HG03460 (cell line): ENCODE measurements at regions not wholly inside any gene's neighbourhood (a gene's known extent, or its start where the extent isn't known, plus 50 kb on each side); places are given as distances from the start of the nearest gene placed in this dataset.
"Not testable (repeated sequence)": the region's sequence is repeated elsewhere in the genome, so short reads cannot be mapped to it uniquely, and the experiment has no call there.

Source experiments
- ATAC-seq: cut with Tn5 transposase; IDR thresholded peaks from one replicate; pipeline ENCODE4 v1.9.1; 2021; ENCODE audit not compliant: unreplicated experiment

DNA sequence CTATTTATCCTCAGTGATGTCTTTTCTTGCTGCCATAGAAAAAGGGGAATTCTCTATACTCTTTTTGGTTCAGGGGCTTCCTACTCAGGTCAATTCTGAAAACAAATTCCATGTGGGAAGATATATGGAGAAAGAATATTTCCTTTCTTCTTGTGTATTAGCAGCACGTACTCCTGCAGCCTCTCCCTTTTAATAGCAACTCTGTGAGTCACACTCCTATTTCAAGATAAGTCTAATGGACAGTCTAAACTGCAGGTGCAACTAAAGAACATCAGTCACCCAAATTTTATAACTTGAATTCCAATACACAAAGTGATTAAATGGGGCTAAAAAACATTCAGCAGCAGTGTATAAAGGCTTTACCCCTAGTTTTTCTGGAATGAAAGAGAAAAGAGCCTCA lies 942.2 kb downstream of the CNTNAP5 start:
- no peak for ATAC-seq

DNA sequence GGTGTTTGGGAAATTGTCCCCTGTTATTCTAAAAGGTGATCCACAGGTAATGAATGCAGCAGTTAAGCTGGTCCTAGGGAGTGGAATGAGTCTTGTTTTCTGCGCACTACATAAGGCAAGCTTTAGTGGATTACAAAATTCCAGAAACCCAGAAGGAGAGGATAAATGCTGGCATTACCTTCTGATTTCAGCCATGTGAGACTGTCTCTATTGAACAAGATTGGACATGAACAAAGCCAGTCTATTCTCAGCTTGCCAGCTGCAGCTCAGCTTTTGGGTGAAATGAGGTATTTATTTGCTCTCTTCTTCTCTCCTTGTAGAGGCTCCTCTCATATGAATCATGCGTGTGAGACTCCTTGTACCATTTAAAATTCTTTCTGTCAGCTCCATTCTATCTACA lies 944.9 kb downstream of the CNTNAP5 start:
- no peak for ATAC-seq

DNA sequence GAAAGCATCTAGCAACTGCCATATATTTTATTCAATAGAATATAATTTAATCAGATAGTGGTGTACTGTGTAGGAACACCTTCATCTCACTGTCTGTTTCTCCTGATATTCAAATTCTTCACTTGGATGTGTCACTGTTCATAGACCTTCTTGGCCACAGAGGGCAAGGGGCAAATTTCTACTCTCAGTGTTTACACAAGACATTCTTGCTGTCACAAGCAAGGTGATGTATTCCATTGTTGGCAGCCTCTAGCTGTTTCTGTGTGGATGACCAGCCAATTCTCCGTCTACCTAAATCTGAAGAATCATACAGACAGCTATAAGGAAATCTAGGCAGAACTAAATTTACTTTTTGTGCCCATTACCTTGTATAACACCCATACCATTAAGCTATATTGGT lies 948.3 kb downstream of the CNTNAP5 start:
- no peak for ATAC-seq

DNA sequence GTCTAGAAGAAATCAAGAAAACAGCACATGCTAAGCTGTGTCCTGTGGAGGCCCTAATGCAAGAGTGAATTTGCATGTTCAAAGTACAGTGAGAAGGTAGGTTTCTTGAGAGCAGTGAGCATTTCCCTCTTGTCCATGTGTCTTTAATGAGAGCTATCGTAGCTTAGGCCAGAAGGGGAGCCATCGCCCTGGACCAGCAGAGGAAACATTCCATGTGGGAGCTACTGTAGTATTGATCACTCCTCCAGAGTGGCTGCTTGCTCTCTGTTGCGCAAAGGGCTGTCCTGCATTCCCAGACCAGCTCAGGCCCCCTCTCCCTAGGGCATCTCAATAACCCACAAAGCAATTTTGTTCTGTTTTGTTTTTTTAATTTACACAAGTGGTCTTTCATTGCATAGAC lies 950.1 kb downstream of the CNTNAP5 start:
- no peak for ATAC-seq

DNA sequence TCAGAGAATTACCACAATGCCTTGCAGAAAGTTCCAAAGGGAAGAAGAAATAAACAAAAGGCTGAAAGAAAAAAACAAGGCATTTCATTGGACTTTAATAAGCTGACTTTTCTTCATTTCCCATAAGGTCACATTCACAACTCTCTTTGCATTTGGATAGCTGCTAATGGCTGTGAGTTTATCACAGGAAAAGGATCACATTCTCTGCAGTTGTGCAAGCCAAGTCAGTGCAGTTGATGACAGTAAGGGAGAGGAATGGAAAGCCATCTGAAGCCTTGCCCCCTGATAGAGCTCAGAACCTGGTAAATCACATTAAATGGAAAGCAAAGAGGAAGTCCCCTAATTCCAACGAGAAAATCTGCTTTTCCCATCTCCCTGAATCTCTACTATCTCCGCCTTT lies 950.6 kb downstream of the CNTNAP5 start:
- no peak for ATAC-seq

DNA sequence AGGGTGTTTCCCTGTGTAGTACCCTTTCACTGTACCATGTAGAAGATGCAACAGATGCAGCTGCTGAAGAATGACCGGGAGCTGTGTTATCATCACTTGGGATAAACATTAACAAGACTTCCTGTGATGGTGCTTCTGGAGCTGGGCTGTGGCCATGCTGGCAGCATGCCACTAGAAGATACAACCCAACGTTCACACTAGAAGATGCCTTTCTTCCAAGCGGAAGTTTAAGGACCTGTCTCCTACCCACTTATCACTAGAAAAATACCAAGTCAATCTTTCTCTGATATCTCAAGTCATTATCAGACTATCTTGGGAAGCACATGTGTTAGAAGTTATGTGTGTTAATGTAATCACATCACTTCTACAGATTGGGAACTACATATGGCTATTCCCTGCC lies 953.5 kb downstream of the CNTNAP5 start:
- ATAC-seq, result no peak

DNA sequence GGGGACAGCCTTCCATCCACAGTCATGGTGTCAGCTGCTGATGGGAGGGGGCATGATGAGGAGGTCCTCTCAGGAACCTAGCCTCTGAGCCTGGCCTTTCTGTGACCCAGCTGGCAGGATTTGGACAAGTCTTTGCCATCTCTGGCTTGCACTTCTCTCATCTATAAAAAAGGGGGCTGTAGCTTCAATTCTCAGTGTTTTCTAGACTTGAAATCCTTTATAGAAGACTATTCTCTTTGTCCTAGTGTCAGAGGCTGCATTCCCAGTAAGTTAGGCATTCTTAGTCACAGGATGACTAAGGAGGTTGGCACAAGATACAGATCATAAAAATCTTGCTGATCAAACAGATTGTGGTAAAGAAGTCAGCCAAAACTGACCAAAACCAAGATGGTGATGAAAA lies 958.5 kb downstream of the CNTNAP5 start:
- ATAC-seq, result no peak

DNA sequence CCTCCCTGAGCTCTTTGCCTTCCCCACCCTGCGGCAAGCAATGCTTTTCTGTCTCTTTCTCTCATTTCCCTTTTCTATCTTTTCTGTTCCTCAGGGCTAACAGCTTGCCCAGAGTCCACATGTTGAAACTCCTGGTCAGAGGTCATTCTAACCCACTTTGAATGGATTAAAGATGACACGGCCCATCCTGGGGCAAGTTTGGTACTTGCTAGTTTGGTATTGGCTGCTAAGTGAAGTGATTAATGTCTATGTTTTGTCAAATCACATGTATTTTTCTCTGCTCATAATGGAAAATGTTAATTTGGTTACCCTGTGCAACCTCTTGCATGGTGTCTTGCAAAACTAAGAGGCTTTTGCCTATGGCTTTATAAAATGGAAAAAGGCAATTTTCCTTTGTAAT lies 960.2 kb downstream of the CNTNAP5 start:
- ATAC-seq, result no peak

DNA sequence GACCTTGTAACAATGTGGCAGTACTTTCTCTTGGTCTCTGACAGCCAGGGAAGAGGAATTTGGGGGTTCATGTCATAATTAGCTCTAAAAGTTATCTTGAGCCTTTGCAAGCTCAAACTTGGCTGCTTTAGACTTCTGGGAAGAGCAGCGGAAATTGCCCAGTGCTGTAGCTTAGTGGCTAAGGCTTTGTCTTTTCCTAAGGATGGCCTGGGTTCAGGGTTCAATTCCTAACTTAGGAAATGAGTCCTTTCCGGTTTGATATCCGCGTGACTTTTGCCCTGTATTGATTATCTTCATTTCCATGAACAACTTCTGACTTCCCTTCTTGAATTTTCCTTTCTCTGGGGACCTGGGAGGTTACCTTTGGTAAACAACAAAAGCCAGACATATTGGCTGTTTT lies 961.0 kb downstream of the CNTNAP5 start:
- ATAC-seq, result no peak

DNA sequence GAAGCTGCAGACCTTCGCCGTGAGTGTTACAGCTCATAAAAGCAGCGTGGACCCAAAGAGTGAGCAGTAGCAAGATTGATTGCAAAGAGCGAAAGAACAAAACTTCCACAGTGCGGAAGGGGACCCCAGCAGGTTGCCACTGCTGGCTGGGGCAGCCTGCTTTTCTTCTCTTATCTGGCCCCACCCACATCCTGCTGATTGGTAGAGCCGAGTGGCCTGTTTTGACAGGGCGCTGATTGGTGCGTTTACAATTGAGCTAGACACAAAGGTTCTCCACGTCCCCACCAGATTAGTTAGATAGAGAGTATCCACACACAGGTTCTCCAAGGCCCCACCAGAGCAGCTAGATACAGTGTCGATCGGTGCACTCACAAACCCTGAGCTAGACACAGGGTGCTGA lies 961.8 kb downstream of the CNTNAP5 start:
- ATAC-seq, result not testable (repeated sequence)

DNA sequence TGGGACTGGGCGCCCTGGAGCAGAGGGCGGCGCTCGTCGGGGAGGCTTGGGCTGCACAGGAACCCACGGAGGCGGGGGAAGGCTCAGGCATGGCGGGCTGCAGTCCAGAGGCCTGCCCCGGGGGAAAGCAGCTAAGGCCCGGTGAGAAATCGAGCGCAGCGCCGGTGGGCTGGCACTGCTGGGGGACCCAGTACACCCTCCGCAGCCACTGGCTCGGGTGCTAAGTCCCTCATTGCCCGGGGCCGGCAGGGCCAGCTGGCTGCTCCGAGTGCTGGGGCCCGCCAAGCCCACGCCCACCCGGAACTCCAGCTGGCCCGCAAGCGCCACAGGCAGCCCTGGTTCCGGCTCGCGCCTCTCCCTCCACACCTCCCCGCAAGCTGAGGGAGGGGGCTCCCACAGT lies 962.3 kb downstream of the CNTNAP5 start:
- not testable (repeated sequence) for ATAC-seq

DNA sequence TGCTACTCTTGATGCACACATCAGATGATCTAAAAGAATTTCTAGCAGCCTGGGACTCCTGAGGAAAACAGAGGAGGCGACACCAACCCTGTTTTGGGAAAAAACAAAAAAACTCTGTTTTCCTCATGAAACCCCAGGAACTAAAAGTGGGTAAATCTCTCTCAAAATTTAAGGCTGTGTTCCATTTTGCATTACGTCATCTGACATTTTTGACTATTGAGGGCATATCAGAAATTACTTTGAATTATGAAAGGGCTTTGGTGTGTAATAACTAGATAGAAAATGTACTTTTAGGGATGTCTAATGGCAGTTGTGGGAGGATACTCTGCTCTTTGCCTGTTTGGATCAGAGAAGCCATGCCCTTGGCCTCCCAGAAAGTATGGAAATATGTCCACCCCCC lies 963.0 kb downstream of the CNTNAP5 start:
- no peak for ATAC-seq

DNA sequence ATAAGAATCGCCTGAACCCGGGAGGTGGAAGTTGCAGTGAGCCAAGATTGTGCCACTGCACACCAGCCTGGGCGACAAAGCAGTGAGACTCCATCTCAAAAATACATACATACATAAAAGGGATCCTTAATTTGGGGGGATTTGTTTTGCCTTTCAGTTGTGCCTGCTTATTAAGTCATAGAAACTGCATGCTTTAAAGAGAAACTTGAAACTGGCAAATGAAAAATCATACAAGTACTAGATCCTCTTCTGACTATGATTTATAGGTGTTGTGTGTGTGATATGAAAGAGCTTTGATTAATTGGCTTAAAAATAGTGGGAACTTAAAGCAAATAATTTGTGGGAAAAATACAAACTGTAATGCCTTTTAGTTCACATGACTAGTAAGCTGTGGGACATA lies 963.7 kb downstream of the CNTNAP5 start:
- ATAC-seq, result no peak

DNA sequence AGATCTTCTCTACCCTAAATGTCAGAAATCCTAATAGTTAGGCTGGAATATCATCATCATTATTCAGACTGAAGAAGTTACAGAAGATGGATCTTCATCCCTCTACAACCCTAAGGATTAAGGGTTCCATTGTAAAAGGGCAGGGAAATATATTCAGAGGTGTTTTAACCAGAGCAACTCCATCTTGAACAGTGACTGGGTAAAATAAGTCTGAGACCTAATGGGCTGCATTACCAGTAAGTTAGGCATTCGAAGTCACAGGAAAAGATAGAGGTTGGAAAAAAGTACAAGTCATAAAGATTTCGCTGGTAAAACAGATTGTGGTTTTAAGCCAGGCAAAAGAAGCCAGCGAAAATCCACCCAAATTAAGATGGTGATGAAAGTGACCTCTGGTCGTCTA lies 968.7 kb downstream of the CNTNAP5 start:
- no peak for ATAC-seq

DNA sequence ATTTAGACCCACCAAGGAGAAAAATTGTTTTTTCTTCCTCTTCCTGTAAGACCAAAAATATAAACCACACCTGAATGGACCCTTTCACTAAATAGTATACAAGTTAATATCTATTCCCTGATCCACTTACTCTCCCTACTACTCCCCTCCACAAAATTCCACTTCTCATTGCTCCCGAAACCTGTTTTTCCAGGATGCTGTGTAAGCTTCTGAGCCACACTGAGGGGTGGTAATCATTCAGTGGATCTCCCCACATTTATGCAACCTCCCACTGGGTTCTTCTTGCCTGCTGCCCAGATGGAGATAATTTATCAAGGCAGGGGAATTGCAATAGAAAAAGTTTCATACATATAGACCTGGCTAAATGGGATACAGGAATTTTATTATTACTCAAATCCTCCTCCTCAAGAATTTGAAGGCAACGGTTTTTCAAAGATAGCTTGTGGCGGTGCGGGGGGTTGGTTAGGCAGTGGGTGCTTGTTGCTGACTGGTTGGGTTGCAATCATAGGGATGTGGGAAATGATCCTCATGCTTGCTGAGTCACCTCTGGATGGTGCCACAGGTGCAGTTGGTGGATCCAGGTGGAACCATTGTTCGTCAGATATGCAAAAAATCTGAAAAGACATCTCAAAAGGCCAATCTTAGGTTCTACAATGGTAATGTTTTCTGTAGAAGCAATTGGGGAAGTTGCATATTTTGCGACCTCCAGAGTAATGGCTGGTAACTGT lies 970.3 kb downstream of the CNTNAP5 start:
- no peak for ATAC-seq

DNA sequence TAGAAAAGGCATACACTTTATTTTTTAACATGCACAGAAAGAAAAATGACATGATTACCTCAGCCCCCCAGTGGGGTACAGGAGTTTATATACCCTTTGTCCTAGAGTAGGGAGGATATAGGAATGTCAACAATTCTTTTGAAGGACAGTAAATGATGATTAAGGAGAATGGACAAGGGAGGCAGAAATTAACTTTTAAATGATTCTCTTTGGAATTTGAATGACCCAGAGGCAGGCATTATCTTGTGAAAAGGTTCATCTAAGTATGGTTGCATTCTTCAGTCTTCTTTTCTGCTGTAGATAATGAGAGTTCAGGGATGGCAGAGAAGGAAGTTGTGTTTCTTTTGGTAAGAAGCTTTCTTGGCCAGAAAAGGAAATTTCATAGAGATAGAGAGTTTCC lies 971.3 kb downstream of the CNTNAP5 start:
- no peak for ATAC-seq

DNA sequence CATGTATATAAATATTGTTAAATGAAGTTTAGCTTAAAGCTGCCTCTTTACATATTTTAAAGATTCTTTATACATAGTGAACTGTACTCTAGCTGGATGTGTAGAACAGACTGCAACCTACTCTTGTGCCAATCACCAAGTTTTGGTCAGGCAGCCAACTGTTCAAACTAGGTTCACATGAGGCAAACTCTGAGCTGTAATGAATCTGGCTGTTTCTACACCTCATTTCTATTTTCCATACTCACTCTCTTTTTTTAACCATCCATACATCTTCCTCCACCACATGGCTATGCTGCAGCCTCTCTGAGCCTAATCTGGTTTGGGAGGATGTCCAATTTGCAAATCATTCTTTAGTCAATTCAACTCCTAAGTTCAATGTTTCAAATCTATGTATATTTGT lies 974.8 kb downstream of the CNTNAP5 start:
- no peak for ATAC-seq

DNA sequence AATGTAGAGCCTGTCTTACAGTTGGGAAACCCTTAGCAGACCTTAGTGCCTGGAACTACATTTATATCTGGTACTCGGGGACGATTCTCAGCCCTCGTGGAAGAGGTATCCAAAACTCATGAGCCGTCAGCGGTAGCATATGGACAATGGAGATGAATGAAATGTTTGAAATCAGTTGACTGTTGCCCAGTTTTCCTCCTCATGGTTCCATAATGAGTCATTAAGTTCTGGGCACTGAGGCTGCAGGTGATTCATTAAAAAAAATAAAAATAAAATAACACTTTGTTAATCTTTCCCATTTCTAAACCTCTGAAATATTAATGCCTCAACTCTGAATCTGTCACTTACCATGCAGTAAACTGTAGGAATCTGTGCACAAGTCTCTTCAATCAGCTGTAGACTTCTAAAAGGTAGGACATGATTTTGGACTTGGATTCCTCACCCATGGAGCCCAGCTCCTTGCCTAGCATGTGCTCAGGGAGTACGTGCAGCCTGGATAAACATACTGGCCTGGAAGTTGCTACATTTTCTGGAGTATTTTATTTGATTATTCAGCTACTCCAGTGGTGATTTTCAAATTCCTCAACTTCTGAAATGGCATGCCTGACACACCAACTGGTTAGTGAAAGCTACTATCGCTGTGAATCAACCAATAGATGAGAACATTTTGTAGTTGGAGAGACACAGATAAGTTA lies 979.2 kb downstream of the CNTNAP5 start:
- no peak for ATAC-seq

DNA sequence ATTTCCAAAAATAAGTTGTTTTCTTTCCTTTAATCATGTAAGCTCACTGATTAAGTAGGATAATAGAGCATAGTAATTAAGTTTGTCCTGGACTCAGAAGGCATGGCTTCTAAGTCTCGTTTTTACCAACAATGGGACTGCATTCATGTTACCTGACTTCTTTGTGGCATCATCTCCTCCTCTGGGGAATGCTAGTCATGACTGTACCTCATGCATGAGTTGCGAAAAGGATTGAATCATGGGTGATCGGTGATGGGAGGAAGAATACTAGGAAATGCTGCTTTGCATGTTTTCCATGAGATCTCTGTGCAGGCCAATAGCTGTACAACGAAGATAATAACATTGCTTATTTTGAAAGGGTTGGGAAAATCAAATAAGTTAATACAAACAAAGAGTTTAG lies 981.6 kb downstream of the CNTNAP5 start:
- ATAC-seq, result no peak

DNA sequence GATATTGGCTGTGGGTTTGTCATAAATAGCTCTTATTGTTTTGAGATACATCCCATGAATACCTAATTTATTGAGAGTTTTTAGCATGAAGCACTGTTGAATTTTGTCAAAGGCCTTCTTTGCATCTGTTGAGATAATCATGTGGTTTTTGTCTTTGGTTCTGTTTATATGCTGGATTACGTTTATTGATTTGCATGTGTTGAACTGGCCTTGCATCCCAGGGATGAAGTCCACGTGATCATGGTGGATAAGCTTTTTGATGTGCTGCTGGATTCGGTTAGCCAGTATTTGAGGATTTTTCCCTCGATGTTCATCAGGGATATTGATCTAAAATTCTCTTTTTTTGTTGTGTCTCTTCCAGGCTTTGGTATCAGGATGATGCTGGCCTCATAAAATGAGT lies 1003.6 kb downstream of the CNTNAP5 start:
- not testable (repeated sequence) for ATAC-seq

DNA sequence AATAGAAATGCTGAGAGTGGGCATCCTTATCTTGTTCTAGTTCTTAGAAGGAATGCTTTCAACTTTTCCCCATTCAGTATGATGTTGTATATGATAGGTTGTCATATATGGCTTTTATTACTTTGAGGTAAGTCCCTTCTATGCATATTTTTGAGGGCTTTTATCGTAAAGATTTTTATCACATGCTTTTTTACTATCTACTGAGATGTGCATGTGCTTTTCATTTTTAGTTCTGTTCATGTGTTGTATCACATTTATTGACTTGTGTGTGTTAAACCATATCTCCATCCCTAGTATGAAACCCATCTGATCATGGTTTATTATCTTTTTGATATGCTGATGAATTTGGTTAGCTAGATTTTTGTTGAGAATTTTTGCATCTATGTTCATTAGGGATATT lies 1008.8 kb downstream of the CNTNAP5 start:
- no peak for ATAC-seq

DNA sequence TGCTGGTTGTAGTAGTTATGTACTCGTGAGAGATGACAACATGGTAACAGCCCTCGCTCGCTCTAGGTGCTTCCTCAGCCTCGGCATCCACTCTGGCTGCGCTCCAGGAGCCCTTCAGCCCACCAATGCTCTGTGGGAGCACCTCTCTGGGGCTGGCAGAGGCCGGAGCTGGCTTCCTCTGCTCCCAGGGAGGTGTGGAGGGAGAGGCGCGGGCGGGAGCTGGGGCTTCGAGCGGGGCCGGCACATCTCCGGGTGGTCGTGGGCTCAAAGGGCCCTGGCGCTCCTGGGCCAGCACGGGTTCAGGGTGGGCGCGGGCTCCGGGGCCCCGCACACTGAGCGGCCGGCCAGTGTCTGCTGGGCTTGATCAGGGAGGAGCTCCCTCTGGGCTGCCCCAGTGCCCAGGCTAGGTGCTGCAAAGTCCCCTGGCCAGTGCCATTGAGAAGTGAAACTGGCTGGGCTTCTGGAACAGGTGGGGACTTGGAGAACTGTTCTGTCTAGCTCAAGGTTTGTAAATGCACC lies 1012.1 kb downstream of the CNTNAP5 start:
- ATAC-seq, result no peak

DNA sequence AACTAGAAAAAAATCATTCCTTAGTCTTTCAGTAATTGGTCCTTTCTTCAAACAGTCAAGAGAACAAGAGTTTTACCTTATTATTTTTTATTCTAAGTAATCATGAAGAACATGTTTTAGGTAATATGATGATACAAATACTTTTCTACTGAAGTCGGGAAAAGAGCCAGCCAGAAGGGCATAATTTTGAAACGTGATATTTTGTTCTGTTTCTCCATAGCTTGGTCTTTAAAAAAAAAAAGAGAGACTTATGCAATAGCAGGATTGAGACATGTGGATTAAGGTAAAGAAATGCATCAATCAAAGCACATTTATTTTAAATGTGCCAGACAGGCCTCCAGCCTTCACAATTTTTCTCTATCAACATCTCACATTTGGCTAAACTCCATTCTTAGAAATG lies 1016.8 kb downstream of the CNTNAP5 start:
- ATAC-seq, result no peak
